Stimulated activated CD8-positive, alpha-beta memory T cell treated with anti-CD3 and anti-CD28 coated beads, Interleukin-12 subunit alpha, Interleukin-12 subunit beta, amount 100 ng/mL, for 24 hours (primary cell): ENCODE measurements at regions not wholly inside any gene's neighbourhood (a gene's known extent, or its start where the extent isn't known, plus 50 kb on each side); places are given as distances from the start of the nearest gene placed in this dataset.
"Not testable (repeated sequence)": the region's sequence is repeated elsewhere in the genome, so short reads cannot be mapped to it uniquely, and the experiment has no call there.

Experiments used
- DNase-seq: peaks from one replicate; pipeline ENCODE4 v3.0.0-alpha.2; 2020; ENCODE audit errors: extremely low read depth

DNA sequence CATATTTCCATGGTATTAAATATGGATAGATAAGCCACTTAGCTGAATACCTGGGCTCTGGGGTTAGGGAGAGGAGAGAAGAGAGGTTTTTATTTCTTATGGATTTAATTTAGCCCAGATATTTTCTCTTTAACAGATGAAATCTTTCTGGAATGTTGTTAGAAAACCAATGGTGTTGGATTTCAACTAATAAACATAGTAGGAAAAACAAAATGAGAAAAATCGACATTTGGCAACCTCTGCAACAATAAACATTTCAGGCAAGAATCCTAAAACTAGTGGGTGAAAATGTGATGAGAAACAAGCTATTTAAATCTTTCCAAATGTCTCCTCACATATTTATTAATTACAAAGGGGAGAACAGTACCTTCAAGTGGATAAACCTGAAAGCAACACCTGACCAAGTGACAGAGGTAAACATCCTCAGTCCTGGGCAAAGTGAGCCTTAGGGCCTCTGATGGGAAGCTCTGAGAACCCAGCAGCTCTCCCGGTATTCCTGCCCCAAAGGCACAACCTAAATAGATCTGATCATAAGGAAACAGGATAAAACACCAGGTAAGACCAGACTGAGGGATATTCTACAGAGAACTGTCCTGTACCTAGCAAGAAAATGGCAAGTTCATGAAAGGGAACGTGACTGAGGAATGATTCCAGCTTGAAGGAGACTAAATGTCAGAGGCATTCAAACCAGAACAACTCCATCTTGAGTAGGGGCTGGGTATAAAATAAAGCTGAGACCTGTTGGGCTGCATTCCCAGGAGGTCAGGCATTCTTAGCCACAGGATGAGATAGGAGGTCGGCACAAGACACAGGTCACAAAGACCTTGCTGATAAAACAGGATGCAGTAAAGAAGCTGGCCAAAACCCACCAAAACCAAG is 163.7 kb downstream of the ESM1 start:
- DNase-seq: no peak

DNA sequence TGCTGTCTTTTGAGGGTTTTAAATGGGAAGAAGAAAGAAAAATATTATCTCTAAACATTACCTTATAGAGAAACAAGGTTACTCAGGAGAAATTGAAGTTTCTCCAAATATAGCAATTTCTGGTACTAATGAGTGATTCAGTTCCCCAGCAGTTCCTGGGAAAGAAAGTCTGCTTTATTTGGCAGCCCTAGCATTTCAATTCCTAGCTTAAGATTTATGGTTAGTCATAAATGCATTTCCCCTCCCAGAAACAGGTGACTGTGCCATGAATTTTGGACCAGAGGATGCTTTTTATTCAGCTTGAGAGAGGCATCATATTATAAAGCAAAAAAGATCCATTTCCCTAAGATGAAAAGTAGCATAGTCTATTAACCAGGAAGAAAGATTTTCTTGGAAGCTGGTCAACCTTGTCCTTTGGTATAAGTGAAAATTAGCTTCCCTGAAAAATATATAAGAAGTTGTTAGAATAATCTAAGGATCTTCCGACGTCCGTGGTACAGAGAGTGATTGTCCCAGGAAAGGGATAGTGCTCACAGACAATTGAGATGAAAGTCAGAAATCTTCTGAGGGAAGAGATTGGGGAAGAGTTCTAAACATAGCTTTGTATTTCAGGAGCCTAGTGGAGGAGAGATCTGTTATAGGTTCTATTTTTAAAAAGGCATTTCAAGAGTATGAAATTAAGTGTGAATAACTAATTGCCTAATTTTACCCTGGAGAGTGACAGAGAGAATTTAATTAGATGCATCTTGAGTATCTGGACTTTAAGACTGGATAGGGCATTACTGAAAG is 164.9 kb downstream of the ESM1 start:
- no peak for DNase-seq

GRCh38 chr5:54807421-54807820 is 178.0 kb downstream of the ESM1 start:
- no peak for DNase-seq

- no peak for DNase-seq
Measured at GRCh38 chr5:54804521-54804920, 180.9 kb downstream of the ESM1 start.

DNA sequence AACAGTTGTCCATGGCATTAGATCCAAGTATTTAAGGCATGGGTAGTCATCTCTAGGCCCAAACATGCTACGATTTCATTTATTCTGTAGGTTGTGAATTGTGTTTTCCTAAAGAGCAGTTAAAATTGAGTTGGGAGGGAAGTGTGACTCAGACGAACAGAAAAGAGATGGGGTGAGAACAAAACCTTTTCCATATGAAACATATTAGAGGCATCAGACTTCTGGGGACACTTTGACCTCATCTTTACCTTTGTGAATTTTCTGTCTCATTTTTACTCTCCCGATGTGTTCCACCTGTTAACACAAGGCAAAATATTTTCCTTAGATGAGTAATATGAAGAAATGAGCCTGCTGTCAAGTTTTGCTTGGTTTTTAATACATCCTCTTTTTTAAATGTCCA is 181.3 kb downstream of the ESM1 start:
- no peak for DNase-seq

GRCh38 chr5:54803471-54804011 is 181.9 kb downstream of the ESM1 start:
- no peak for DNase-seq

DNA sequence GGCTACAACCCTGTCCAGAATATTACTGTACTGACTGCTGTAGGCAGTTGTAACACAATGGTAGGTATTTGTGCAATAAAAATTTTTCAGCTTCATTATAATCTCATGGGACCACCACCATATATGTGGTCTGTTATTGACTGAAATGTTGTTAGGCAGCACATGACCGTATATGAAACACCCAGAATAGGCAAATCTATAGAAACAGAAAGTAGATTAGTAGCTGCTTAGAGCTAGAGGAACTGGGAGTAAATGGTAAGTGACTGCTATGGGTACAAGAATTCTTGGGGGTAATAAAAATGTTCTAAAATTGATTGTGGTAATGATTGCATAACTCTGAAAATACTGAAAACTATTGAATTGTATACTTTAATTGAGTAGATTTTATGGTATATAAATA is 185.7 kb downstream of the ESM1 start:
- no peak for DNase-seq

- DNase-seq: no peak
Measured at GRCh38 chr5:54795777-54796176, 189.6 kb downstream of the ESM1 start.

GRCh38 chr5:54795284-54795683 is 190.1 kb downstream of the ESM1 start:
- no peak for DNase-seq

DNA sequence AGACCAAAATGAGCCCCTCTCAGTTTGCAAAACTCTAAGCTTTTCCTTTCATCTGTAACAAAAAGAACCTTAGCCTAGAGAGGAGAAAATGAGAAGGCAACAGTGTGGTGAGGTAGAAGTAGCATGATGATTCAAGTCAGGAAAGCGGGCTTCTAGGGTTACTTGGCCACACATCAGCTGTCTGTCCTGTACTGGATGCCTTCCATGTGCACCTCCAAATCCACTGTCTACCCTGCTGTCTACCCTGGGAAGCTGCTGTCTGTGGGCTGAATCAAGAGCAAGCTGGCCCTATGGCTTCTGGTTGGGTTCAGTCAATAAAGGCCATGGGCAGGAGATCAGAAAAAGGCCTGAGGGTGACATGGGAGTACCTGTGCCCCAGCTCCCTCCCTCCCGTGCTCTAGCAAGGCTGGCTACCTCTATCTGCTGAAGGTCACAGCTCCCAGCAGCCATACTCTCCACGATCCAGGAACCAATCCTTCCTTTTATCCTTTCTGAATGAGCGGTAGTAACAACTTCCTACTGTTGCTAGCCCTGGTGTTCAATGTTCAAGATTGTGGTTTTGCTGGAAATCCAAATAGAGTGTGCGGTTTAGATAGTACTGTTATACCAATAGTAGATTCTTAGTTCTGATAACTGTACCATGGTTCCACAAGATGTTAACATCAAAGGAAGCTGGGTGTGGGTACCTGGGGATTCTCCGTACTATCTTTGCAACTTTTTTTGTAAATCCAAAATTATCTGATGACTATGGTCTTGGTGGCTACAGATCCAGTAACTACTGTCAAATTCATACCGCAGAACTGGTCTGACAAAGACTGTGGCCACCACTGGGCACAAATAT is 191.0 kb downstream of the ESM1 start:
- no peak for DNase-seq

DNA sequence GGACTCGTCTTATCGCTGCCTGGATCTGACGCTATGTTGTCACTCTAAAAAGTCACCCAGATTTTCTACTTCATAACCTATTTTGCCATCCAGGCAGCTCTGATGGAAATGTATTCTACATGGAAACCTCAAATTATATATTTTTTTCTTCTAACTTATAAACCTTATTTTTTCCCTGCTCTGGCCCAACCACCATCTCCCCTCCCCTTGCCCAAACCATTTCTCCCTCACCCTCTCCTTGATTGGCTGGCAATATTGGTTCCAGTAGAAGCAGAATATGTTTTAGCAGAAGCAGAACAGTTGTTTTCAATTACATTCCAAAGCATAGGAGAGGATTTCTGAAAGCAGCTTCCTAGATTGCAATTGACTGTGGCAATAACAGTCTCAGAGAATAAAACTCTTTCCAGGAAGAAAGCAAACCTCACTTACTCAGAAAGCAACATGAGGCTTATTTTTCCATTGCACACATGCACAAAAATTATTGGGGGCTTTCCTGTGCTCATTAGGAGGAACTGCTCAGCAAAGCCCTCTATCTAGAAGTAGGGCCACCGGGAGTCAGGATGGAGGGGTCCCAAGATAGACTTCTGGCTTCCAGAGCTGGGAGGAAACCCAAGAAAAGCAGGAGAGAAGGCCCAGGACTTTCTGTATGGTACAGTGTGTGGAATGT is 191.8 kb downstream of the ESM1 start:
- no peak for DNase-seq

- DNase-seq: no peak
Measured at GRCh38 chr5:54792611-54793404, 192.6 kb downstream of the ESM1 start.

GRCh38 chr5:54787910-54788309 is 197.5 kb downstream of the ESM1 start:
- DNase-seq: not testable (repeated sequence)

DNA sequence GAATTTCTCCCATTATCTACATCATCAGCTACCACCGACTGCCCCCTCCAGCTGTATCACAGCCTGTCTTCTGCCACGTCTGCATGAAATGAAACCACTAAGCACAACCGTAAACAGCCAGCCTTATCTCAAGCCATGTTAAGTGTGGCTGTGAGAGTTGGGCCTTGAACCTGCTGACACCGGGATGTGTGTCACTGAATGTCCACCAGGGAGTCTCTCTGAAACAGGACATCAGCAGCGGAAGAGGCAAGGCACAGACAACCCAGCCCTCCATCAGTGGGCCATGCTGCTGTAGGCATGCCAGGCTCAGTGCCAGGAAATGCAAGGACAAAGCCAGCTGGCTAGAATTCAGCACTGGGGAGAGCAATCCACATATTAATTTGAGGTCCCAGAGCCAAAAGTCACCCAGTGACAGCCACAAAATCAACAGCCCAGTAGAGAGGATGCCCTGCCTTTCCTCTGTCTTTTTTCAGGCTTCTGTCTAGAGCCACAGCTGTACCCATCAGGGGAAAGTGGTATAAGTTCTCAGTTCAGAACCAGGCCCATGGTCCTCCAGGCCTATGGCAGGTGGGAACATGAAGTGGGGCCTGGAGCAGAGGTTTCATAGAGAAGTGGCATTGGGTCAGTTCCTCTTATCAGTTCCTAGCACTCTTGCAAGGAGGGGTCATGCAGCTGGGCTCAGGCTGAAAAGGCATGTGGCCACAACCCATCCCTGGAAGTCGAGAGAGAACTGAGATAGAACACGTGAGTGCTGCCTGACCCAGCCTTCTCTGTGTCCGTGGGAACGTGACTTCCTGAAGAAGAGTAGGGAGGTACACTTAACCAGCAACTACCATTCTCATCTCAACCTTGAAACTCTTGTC is 199.4 kb downstream of the ESM1 start:
- DNase-seq: no peak

DNA sequence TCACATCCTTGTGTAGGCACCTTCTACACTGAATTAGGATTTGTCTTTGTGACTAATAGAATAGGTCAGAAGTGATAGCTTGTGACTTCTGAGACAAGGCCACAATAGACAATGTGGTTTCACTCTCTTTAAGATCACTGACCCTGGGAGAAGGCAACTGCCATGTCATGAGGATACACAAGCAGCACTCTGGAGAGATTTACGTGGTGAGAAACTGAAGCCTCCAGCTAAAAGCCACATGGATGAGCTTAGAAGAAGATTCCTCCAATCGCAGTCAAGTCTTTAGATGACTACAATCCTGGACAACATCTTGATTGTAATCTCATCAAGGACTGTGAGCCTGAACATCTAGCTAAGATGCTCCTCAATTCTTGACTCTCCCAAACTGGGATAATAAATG is 206.6 kb downstream of the ESM1 start:
- DNase-seq: no peak

DNA sequence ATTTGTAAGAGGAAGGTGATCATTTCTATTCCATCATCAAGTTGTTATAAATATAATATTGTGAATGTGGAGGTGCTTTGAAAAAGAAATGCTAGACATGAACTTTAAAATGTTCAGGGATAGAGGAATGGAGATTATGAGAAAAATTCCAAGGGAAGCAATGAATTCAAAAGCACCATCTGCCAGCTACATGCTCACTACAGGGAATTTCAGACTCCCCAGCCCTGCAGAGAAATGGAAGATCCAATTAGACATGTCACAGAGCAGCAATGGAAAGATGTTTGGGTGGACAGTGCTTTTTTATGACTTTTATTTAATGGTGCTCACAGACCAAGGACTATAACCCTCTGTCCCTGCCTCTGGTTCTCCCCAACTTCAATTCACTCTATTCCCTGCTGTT is 209.7 kb downstream of the ESM1 start:
- no peak for DNase-seq

GRCh38 chr5:54774281-54775170 is 210.9 kb downstream of the ESM1 start:
- DNase-seq: no peak

GRCh38 chr5:54772684-54773083 is 212.7 kb downstream of the ESM1 start:
- no peak for DNase-seq
